Superior temporal gyrus (tissue), 1 donor: ENCODE measurements at regions not wholly inside any gene's neighbourhood (a gene's known extent, or its start where the extent isn't known, plus 50 kb on each side); places are given as distances from the start of the nearest gene placed in this dataset.
A peak's percentile ranks its signal among the peaks of the same experiment; 100 is the strongest.

Source experiments
- DNase-seq: peaks from one replicate; pipeline ENCODE4 v3.0.0-alpha.2; 2016; ENCODE audit errors: extremely low spot score

DNA sequence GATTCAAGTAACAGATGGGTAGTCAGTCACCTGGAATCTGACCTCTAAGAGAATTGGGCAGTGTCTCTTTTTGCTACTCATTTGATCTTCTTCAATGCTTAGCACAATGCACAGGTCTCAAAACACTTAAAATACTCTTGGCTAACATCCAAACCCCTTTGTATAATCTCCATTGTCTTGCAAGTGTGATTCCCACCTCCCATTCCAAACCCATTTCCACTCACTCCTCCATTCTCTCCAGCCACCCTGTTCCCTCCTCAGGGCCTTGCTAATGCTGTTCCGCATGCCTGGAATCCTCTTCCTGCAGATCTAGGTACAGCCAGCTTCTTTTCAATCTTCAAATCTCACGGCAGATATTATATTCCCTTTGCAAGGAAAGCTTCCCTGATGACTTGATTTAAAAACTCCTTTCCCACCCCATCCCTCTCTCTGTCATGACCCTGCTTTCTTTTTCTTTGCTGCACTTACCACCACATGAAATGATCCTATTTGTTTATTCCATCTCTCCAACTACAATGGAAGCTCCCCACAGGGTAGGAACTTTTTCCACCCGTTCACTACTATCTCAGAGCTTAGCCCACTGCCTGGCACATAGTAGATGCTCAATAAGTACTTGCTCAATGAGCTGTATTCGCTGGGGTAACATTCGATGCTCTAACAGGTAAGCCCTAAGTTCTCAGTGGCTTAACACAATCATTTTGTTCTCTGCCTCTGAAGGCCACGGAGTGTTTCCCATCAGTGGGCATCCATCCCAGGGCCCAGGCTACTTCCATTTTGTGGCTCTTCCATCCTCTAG lies 121.7 kb downstream of the MN1 start:
- DNase-seq: no peak

DNA sequence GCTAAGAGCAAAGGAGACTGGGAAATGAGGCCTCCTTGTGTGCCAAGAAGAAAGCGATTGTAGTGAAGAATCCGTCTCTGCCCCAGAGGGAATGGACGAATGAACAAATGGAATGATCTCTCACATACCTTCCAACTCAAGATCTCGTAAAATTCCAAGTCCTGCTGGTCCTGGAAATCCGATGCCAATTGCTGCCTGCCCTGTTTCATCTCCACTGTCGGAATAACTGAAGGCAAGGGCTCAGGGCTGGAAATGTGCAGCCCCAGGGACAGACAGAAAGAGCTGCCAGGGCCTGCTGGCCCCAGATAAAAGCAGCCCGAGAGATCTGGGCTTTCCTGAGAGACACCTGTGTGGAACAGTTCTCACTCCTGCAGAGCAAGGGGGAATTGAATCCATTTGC lies 120.9 kb downstream of the MN1 start:
- no peak for DNase-seq

DNA sequence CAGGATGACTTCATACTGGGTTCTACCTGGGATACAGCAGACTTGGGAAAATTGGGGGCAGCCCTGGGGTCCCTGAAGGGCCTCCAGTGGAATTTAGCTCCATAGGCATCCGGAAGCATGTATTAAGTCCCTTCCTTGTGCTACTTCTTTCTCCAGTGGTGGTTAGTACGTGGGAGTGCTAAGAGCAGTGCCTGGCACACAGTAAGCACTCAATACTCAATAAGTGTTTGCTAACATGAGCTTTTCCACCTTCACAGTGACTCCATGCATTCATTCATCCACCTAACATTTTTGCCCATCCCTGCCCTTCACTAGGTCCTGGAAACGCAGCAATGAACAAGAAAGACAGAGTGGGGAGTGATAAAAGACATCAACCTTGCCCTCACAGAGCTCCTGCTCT lies 120.5 kb downstream of the MN1 start:
- no peak for DNase-seq

DNA sequence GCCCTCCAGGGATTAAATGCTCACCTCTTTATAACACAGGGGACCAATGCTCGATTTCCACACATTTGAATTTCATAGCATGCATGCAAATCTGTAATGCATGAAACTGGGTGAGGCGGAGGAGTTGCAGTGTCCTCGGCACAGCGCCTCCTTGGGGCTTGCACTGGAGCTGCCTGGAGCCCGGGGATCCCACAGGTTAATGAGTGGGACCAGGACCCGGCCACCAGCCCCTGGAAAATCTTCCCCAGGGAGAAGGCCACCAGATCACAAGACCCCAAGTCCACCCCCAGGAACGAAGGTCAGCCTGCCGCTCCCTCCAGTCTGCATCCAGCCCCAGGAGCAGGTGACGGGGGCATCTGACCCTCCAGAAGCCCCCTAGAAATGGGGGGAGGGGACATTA lies 119.1 kb downstream of the MN1 start:
- no peak for DNase-seq

DNA sequence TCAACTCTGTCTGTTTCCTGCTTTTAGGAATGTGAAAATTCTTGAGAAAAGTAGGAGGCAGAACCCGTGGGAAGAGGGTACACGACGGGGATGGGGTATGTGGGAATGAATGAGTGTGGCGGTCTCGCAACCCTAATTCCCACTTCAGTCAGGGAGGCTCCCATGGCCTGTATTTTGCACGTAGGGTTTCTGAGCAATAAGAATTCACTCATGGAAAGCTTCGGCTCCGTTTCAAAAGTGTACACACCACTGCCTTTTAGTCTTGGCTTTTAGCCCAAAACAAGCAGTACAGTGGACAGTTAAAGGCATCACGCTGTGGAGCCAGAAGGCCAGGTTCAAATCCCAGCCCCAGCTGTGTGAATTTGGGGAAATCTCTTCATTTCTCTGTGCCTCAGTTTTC lies 116.7 kb downstream of the MN1 start:
- no peak for DNase-seq

DNA sequence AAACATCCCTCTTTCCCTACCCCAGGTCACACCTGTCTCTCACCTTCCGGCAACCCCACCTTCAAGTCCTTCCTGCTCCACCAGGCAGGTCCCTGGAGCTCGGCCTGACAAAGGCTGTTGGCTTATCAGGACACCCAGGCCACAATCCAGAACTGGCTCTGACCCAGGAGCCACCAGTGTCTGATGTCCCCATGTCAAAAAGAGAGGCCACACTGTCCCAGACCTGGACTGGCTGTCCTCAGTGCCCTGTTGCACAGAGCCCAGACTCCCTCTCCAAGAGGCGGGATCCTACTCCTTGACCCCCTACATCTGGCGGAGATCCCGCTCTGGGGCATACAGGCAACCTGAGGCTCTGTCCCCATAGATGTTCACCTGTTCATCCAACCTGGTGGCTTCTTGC lies 116.0 kb downstream of the MN1 start:
- DNase-seq: no peak

DNA sequence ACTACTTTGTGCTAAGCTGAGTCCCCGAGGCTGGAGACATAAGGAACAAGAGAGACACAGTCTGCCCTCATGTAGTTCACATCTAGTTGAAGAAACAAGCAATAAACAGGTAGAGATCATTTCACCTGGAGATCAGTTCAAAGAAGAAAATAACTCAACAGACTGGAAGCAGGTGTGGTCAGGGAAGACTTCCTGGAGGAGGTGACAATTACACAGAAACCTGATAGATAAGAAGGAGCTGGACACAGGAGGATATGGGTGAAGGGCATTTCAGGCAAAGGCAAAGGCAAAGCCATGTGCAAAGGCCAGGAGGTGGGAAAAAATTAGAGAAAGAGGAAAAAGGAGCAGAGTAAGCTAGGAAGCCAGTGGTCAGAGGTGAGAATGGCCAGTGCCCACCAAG lies 115.6 kb downstream of the MN1 start:
- DNase-seq: peak; percentile 8

DNA sequence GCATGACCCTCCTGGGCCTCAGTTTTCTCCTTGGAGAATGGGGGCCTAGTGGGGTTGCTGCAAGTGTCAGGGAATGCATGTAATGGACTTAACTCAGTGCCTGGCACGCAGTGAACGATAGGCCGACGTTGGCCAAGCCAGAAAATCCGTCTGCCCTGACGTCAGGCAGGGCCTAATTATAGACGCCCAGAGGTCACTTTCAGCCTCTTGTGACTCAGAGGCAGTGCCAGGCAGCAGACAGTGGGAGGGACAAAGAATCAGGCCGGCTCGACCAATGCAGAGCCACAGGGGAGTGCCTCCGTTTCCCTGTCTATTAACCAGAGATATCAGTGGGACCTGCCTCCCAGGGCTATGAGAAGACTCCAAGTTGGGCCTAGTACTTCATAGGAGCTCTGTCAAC lies 115.0 kb downstream of the MN1 start:
- peak; percentile 94 for DNase-seq

DNA sequence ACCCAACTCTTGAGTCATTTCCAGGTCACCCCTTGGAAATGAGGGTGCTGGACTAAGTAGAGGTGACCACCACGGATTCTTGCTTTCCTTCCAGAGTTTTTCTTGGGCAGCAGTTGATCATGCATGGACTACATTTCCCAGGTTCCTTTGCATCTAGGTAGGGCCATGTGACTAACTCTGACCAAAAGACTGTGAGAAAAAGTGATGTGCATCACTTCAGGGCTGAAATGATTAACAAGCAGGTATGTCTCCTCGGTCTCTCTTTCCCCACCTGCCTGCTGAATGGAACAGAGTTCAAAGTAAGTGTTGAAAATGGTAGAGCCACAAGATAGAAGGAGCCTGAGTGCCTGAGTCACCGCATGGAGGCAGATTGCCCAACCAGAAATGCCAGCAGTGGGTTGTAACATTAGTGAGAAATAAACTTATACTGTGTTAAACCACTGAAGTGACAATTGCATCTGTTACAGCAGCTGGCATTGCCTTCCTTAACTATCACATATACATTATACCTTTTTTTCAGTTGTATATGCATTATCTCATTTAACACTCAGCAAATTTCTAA lies 113.5 kb downstream of the MN1 start:
- peak; percentile 3 for DNase-seq

DNA sequence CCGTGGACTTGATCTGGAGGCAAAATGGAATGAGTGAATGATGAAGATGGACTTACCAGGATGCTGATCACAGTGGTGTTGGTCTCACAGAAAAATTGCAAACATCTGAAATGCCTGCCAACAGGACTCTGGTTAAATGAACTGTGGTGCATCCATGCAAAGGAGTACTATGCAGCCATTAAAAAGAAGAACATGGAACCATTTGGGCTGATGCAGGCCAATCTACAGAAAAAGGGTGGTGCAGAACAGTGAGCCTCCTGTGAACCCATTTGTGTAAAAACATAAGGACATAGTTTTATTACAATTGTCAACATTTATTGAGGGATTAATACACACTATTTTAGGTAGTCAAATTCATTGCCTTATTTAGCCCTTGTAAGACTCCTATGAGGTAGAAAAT lies 111.9 kb downstream of the MN1 start:
- no peak for DNase-seq

DNA sequence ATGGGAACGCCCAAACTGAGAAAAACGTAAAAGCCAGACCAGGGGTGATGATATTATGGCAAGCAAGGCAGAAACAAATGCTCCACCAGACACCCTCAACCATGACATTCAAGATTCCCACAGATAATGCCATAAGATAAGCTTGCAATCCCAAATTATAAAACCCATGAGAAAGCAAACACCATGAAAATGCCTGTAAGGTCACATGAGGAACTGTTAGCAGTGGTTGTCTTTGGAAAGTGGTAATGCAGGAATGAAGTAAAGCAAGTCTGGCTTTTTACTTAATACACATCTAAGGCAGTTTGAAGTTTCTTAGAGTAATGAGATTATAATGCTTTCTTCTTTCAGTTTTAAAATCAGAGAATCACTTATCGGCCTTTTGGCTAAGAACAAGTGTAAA lies 111.0 kb downstream of the MN1 start:
- peak; percentile 5 for DNase-seq

DNA sequence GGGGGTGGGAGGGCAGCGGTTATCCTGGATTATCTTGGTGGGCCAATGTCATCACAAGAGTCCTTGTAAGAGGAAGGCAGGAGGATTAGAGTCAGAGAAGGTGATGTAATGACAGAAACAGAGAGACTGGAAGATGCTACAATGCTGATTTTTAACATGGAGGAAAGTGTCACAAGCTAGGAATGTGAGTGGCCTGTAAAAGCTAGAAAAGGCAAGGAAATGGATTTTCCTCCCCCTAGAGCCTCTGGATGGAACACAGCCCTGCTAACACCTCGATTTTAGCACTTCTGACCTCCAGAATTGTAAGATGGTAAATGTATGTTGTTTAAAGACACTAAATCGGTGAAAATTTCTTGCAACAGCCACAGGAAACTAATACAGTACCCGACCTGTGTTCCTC lies 109.3 kb downstream of the MN1 start:
- peak; percentile 9 for DNase-seq

DNA sequence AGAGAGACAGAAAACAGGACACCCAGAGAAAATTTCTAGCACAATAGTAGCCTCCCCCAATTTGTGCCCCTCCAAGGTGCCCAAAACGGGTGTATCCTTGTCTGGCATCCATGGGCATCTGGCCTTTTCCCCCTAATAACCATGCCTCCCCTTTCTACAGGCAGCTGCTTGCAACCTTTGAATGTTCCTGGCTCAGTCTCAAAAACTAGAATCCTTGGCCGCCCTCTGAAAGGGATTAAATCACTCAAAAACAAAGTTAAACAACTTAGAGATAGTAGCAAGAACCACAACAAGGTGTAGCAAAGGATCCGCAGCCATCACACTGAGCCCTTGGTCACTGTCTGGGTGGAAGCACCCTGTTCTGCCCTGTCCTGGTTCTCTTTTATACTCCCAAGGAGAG lies 105.6 kb downstream of the MN1 start:
- DNase-seq: peak; percentile 2

DNA sequence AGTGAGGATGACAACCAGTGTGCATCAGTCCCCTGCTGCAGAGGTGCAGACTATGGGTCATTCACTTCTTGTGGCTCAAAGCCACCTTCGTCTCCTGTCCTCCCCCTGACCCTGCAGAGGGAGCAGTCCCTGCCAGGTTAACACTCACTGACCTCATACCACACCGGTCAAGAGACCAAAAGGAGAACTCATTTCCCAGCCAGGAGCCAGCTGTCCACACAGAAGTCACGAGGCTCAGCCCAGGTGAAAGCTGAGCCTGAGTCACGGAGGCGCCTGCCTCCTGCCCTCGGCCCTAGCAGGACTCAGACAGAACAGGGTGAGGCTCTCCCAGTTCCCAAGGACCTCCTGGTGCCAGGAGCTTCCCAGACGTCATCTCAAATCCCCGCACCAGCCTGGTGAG lies 103.7 kb downstream of the MN1 start:
- DNase-seq: no peak
